HepG2 (cell line): ENCODE measurements at regions not wholly inside any gene's neighbourhood (a gene's known extent, or its start where the extent isn't known, plus 50 kb on each side); places are given as distances from the start of the nearest gene placed in this dataset.

Experiments
- CREM ChIP-seq, 2 experiments: sonication (generic) in 1 of 2; formaldehyde crosslinking in 1 of 2; IDR thresholded peaks; 2 replicates each; pipeline versions ENCODE4 v1.4.0 to v1.6.1; 2016 to 2020; ENCODE audit warnings: antibody characterized with exemption in 1 of 2, mild to moderate bottlenecking in 1 of 2, missing genetic modification reagents in 1 of 2
- CTCF ChIP-seq: sonication (generic); formaldehyde crosslinking; IDR thresholded peaks from 2 replicates; pipeline ENCODE4 v1.5.0; 2020; ENCODE audit warnings: mild to moderate bottlenecking, missing genetic modification reagents, moderate library complexity
- EP300 ChIP-seq, 3 experiments: sonication (generic) in 1 of 3; formaldehyde crosslinking in 1 of 3; IDR thresholded peaks; 2 replicates each; pipeline versions ENCODE4 v1.5.1 to v1.6.1; 2011 to 2020; ENCODE audit warnings: low read depth in 2 of 3, low read length in 2 of 3, borderline replicate concordance in 1 of 3, improper control_type of control experiment in 1 of 3, mild to moderate bottlenecking in 1 of 3, missing genetic modification reagents in 1 of 3, moderate library complexity in 1 of 3
- HNRNPUL1 ChIP-seq: fragments of 200-400 bp; formaldehyde crosslinking; IDR thresholded peaks from 2 replicates; pipeline ENCODE4 v1.6.1; 2017; ENCODE audit warnings: low read depth, mild to moderate bottlenecking, low read length, moderate library complexity
- MYC ChIP-seq: sonication (generic); formaldehyde crosslinking; IDR thresholded peaks from 2 replicates; pipeline ENCODE4 v1.9.0; 2021; ENCODE audit warnings: missing genetic modification reagents, borderline replicate concordance
- NFATC3 ChIP-seq: sonication (generic); formaldehyde crosslinking; IDR thresholded peaks from 2 replicates; pipeline ENCODE4 v1.5.1; 2020; ENCODE audit warnings: mild to moderate bottlenecking, missing genetic modification reagents
- RFX5 ChIP-seq: IDR thresholded peaks from 2 replicates; pipeline ENCODE4 v1.6.1; 2011; ENCODE audit warnings: low read depth, low read length, improper control_type of control experiment
- STAG1 ChIP-seq: sonication (generic); formaldehyde crosslinking; IDR thresholded peaks from 2 replicates; pipeline ENCODE4 v1.4.0; 2020; ENCODE audit warnings: missing genetic modification reagents
- ZNF263 ChIP-seq: sonication (generic); formaldehyde crosslinking; IDR thresholded peaks from 2 replicates; pipeline ENCODE4 v1.4.0; 2020; ENCODE audit warnings: missing genetic modification reagents
- ZNF460 ChIP-seq: sonication (generic); formaldehyde crosslinking; IDR thresholded peaks from 2 replicates; pipeline ENCODE4 v1.5.1; 2020; ENCODE audit warnings: missing genetic modification reagents, mild to moderate bottlenecking, borderline replicate concordance
- TF ChIP-seq, protein P1 (sequence below): sonication (generic); formaldehyde crosslinking; IDR thresholded peaks from 2 replicates; pipeline ENCODE4 v1.4.0; 2020; ENCODE audit warnings: mild to moderate bottlenecking, missing genetic modification reagents

DNA sequence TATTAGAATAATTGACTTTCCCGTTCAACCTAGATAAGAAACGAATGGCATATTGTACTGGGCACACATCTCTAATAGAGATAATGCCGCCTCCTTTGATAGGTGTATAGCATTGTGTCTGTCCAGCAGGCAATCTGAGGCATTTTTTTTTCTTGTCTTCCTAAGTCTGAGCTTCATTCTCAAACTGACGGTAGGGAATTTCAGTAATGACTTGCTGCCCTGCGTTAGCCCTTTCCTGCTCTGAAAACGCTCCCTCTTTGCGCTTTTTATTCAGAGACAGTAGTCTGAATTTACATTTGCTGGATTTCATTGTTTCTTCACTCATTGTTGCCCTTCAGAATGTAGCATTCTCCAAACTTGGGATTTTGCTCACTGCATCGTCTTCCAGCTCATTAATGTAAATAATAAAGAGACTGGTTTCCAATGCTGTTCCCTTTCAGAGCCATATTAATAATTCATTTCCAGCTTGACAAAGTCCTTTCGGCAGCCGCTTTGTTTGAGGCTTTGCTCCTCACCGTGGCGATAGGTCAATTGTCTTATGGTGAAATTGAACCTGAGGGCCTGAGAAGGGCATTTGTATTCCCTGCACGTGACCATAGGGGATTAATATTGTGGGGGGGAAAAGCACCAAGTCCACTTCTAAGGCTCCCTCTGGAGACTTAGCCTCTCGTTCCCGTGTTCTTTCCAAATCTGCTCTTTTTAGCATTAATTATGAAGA is 412.1 kb downstream of the SMARCA1 start:
- TF ChIP-seq CTCF (no peak), ZNF263 (CRISPR knock-in tag) (no peak), CREM (IDR thresholded peaks at IDR 0.05) (no peak), CREM (CRISPR knock-in tag; IDR thresholded peaks at IDR 0.05) (no peak), MYC (CRISPR knock-in tag) (no peak), EP300 (IDR thresholded peaks at IDR 0.05; ENCODE audit: low read depth in 2 of 2, low read length in 2 of 2) (no peak), EP300 (CRISPR knock-in tag; IDR thresholded peaks at IDR 0.05; ENCODE audit: borderline replicate concordance) (no peak), RFX5 (no peak), STAG1 (CRISPR knock-in tag) (no peak), HNRNPUL1 (no peak), NFATC3 (CRISPR knock-in tag) (no peak), ZNF460 (no peak)
- TF ChIP-seq, protein P1, sequence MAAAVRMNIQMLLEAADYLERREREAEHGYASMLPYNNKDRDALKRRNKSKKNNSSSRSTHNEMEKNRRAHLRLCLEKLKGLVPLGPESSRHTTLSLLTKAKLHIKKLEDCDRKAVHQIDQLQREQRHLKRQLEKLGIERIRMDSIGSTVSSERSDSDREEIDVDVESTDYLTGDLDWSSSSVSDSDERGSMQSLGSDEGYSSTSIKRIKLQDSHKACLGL (CRISPR knock-in tag): no peak
